Globus pallidus (tissue), 1 donor: ENCODE measurements at regions not wholly inside any gene's neighbourhood (a gene's known extent, or its start where the extent isn't known, plus 50 kb on each side); places are given as distances from the start of the nearest gene placed in this dataset.
"Not testable (repeated sequence)": the region's sequence is repeated elsewhere in the genome, so short reads cannot be mapped to it uniquely, and the experiment has no call there.

Source experiments
- DNase-seq: peaks from one replicate; pipeline ENCODE4 v3.0.0-alpha.2; 2015; ENCODE audit warnings: low spot score

DNA sequence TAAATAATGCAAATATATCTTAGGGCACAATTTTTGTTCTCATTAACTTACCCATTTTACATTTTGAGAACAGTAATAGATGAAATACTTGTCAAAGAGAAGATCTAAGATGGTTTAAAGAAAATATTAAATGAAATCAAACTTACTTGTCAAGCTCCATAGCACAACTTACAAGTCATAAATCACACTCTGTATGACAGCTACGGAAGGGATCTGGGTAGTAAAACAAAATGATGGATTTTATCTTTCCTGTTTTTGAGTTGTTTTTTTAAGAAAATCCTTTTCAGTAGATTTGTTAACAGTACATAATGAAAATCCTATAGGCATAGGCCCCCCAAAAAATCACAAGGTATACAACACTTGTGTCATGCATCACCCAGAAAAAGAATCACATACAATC is 84.4 kb upstream of the ANTXRL start:
- DNase-seq = not testable (repeated sequence)

DNA sequence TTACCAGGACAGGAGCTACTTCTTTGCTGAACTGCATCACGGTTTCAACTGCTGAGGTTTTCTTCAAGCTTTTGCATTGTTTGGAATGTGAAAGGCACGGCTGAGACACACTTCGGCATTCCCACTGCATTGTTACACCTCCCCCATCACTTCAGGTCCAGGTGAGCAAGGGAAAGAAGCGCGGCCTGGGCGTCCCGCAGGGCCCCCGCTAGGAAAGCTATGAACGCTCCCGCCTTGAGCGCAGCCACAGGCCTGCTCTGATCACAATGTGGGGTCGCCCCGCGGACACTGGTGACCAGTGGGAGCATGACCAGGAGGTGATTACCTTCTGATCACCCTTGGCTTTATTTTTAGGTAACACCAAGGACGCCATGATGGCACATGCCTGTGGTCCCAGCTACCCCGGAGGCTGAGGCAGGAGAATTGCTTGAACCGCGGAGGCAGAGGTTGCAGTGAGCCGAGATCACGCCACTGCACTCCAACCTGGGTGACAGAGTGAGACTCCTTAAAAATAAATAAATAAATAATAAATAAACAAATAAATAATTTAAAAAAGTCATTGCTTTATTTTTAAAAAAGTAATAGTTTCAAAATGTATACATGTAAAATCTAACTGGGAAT is 82.2 kb upstream of the ANTXRL start:
- DNase-seq = not testable (repeated sequence)

DNA sequence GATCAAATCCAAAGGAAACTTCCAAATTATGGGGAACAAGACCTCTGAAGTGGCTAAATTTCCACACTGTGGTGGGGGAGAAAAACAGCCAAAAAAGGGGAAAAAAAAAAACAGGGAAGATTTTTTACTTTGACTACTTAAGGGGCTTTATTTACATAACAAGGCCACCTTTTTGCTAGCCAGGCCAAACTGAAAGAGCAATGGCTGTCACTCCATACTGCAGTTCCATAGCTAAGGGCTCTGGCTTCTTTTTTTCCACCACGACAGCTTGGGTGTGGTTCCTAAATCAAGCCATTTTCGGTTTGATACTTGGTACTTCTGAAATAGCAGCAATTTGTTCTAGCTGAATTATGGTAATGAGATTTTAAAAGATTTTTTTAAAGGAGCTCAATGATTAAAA is 76.4 kb upstream of the ANTXRL start:
- DNase-seq = not testable (repeated sequence)

DNA sequence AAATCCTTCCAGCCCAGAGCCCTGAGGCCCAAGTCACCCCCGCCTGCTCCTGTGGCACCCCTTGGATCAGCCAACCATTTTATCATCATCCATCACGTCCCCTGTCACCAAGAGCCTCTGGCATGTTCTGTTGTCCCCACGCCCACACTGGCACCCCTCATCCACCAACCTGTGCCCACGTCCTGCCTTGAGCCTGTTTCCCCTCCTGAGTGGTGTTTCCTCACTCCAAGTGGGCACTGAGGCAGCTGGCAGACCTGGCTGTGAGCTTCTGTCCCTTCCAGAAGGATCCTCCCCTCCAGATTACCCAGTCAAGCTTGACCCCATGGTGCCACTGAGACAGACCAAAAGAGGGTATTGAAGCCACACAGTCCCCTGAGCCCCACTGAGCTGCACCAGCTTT is 71.4 kb upstream of the ANTXRL start:
- DNase-seq = no peak

DNA sequence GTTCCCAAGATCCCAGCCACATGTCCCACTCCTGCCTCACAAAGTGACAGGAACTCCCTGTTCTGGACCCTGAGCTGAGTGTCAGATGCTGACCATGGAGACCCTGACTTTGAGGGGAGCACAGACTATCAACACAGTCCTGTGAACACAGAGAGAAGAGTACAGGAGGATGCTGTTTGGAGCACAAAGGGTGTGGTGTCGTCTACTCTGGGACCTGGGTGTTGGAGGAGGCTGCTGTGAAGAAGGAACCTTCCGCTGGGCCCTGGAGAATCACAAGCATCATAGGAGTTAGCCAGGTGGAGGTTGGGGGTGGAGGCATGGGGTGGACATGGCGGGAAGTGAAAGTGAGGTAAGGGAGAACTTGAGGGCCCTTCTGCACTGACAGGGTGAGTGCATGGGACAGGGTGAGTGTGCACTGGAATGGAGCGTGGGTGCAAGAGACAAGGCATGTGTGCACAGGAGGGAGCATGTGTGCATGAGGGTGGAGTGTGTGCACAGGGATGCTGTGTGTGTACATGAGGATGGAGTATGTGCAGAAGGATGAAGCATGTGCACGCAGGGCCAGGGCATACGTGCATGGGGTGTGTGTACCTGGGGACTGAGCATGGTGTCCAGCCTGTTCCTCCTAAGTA is 70.7 kb upstream of the ANTXRL start:
- no peak for DNase-seq

DNA sequence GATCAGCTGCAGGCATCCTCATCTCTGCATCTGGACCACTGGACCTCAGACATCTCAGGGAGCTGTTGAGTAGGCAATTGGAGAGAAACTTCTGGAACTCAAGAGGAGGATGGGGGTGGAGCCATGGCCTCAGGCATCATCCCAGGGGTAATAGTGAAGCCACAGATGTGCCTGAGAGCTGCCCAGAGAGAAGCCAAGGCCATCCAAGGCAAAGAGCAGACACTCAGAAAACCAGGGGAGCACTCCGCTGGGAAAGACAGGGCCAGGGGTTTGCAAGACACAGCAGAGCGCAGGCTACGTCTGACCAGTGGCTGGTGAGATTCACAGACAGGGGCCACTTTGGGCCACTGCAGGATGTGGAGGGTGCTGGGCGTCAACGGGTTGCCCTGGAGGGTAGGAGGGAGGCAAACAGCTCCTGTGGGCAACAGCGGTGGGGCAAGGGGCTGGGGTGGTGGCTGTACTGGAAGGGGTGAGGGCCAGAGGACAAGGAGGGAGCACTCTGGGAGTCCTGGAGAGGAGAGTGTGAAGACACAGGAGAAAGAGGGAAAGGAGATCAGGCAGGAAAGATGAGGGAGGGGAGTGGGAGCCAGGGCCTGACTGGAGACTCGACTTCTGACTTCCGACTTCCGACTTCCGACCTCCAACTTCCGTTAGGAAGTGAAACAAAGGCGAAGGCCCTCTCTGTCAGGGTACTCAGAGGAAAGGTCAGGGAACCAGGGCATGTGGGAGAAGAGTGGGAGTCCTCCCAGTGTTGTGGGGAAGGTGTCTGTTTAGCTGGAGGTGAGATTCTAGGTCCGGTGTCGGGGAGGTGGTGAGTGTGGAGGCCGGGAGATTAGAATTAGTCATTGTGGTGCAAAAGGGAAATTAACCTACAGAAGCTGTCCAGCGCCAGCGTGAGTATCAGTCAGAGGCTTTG is 69.7 kb upstream of the ANTXRL start:
- DNase-seq = no peak

DNA sequence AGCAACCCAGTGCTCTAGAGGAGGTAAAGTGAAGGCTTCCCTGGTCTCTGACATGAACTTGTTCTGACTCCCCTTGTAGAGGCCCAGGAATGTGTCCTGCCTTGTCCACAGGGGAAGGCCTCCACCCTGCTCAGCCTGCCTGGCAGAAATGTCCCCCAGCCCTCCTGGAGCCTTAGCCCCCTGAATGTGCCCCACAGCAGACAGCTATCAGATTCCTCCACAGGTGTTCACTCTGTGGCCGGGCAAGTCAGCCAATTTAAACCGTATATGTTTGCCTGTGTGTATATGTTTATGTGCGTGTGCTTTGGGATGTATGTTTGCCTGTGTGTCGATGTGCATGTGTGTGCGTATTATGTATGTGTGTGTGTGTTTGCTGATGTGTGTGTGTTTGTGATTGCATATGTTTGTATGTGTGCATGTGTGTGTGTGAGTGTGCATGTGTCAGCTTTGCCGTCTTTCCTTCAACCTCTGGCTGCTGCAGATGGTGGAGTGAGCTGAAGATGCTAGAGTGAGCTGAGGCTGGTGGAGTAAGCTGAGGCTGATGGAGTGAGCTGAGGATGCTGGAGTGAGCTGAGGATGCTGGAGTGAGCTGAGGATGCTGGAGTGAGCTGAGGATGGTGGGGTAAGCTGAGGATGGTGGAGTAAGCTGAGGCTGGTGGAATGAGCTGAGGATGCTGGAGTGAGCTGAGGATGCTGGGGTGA is 68.9 kb upstream of the ANTXRL start:
- DNase-seq = no peak

DNA sequence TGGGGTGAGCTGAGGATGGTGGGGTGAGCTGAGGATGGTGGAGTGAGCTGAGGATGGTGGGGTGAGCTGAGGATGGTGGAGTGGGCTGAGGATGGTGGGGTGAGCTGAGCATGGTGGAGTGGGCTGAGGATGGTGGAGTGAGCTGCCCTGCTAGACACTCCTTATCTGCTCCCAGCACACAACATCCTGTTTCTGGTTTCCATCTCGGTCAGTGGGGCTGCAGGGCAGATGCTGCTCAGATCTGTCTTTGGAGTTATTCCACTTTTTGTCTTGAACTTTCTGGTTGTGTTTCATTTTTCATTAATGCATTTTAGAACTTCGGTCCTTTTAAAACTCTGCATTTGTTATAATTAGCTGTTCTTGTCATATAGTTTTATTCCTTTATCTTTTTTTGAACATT is 67.9 kb upstream of the ANTXRL start:
- DNase-seq = no peak

DNA sequence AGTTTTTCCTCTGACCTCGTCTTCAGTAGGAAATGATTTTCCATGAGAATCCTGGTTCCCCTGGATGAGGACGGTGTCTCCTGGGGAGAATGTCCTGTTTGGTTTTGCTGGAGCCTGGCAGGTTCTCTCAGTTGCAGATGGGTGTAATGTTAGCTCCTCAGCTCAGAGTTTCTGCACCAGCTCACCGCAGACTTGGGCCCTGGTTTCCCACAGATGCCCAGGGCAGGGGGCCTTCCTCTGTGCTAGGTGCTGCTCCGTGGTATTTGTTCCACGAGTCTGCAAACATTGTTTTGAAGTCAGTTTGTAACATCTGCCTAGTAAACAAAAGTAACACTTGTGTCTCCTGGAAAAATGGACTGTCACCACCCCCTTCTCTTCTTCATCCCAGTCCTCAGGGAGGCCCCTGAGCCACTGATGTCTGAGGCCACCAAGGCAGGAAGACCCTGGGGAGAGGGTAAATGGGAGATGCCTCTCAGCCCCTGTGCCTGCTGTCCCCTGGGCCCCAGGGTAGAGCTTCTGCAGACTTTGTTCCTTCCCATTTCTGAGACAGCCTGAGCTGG is 67.3 kb upstream of the ANTXRL start:
- DNase-seq = not testable (repeated sequence)

DNA sequence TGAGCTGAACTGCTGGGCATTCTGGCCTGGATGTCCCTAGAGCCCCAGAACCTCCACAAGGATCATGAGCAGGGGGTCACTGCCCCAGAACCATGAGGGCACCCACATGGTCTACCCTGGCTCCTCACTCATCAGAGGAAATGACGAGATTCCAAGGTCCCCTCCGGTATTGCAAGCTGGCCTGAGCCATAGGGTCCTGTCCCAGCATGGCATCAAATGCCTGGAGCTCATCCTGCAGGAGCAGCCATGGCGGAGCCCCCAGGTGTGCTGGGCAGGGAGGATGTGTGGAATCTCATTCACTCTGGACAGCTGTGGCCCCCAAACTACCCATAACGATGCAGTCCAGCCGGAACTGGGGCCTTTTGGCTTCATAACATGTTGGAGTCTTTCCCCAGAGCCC is 66.6 kb upstream of the ANTXRL start:
- DNase-seq = no peak

DNA sequence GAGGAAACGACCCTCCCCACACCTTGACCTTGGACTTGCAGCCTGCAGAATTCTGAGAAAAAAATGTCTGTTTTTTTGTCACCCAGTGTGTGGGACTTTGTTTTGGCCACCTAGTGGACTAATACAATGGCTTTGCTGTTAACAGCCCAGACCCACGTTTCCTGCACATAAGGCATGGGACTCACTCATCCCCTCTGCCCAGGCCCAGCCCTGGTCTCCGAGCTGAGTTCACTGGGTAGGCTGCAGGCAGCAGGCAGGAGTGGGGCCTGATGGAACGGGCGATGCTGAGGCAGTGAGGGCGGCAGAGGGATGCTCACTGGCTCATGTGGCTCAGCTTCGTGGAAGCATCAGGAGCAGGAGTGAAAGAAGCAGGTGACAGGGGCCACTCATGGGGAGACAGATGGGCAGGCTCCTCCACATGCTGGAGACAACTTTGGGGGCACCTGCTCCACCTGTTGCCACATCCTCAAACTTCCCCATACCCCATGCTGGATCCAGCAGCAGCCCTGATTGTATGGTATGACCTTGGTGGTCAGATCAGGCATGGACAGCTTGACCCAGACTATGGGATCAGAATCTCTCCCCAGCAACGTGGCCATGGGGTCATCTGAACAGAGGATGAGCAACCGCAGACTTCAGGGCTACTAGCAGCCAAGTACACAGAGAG is 65.8 kb upstream of the ANTXRL start:
- DNase-seq = no peak

DNA sequence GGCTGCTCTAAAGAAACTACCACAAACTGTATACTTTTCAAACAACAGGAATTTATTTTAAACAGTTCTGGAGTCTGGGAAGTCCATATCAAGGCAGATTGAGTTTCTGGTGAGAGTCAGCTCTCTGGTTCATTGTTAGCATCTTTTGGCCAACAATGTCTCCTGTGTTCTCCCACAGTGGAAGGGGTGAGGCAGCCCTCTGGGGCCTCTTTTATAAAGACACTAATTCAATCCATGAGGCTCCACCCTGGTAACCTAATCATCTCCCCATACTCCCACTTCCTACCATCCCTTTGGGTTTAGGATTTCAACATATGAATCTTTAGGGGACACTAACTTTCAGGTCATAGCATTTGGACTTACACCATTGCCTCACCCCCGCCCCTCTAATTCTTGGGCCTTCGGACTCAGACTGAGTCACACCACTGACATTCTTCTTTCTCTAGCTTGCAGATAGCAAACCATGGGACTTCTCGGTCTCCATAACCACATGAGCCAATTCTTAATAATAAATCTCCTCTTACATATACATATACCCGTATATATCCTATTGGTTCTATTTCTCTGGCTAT is 64.3 kb upstream of the ANTXRL start:
- DNase-seq = no peak

DNA sequence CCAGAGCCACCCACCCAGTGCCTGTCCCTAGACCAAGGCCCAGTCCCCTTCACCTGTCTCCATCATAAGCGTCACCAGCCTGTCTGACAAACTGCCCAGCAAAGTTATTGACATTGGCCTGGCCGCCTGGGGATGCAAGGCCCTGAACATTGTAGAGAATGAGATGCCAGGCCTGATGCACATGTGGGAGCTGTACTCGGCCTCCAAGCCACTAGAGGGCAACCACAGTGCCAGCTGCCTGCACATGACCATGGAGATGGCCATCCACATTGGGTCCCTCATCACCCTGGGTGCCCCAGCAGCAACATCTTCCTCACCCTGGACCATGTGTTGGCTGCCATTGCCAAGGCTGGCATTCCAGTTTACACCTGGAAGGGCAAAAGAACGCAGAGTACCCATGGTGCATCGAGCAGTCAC is 63.7 kb upstream of the ANTXRL start:
- DNase-seq = no peak

DNA sequence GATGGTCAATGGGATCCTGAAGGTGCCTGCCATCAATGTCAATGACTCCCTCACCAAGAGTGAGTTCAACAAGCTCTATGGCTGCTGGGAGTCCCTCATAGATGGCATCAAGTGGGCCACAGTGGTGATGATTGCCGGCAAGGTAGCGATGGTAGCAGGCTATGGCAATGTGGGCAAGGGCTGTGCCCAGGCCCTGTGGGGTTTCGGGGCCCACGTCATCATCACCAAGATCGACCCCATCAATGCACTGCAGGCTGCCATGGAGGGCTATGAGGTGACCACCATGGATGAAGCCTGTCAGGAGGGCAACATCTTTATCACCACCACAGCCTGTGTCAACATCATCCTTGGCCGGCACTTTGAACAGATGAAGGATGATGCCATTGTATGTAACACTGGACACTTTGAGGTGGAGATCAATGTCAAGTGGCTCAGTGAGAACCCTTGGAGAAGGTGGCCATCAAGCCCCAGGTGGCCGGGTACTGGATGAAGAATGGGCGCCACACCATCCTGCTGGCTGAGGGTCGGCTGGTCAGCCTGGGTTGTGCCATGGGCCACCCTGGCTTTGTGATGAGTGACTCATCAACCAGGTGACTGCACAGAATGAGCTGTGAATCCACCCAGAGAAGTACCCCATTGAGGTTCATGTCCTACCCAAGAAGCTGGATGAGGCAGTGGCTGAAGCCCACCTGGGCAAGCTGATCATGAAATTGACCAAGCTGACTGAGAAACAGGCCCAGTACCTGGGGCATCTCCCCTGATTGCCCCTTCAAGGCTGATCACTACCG is 63.0 kb upstream of the ANTXRL start:
- no peak for DNase-seq

DNA sequence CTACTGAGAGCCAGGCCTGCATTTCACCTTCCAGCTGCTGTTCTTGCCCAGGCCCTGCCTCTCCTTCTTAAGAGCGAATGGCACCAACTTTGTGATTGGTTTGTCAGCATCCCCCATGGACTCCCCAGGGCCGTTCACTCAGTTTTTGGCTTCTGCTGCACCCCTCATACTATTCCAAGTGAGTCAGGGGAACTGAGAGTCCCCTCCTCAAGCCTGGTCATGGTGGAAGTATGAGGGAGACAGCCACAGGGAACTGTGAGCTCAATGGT is 62.4 kb upstream of the ANTXRL start:
- DNase-seq = no peak

DNA sequence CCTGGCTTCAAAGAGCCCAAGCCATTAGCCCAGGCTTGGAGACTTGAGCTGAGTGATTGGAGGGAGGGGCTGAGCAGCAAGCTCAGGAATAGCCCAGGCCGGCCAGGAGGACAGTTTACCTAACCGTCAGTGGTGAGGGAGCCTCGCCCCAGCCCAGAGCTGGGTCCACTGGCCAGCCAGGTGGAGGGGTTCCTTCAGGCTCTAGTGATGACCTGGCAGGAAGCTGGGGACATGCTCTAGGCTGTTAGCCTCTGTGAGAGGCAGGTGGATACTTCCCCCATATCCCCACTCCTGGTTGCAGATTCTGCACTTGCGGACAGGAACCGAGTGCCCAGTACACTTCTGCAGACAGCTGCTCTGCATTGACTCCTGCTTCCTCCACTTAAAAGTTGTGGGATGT is 61.2 kb upstream of the ANTXRL start:
- DNase-seq = no peak

DNA sequence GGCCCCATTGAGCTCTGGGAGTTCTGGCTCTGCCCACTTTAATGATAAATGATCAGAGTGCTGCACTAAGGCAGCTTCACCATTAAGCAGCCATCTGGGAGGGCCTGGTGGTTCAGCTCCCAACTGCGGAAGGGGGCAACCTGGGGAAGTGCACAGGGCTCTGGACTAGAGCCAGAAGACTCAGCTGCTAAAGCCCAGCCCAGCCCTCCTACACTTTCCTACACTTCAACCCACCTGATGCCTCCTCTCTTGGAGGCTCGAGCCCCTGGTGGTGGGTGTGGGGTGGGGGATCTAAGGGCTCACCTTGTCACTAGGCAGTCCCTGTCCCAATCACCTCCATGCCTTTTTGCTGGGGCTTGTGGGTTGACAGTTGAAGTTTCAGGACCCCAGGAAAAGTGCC is 60.6 kb upstream of the ANTXRL start:
- DNase-seq = no peak

DNA sequence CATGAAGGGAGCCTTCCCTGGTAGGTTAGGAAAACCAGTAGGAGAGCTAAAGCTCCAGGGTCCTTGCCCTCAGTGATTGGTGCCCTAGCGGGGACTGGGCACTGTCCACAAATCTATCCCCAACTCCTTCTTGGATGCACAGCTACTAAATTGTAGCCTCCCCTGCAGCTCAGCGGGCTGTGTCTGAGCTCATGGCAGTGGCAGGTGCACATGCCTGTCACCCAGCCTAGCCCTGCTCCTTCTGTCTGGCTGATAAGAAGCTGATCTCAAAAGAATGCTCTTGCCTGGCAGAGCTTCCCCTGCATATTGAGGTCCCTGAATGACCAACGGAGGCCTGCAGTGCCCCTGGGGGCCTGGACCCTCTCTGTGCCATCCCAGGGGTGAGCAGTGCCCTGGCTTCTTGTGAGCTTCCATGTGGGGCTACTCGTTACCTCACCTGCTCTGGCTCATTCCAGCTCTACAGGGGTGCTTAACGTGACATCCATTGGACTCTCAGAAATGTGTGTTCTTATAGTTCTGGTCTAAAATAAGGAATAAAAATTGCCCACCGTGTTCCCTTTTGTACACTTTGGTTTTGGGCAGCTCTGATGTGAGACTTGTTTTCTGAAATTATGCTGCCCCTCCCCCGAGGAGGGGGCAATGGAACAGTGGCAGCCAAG is 59.8 kb upstream of the ANTXRL start:
- no peak for DNase-seq

DNA sequence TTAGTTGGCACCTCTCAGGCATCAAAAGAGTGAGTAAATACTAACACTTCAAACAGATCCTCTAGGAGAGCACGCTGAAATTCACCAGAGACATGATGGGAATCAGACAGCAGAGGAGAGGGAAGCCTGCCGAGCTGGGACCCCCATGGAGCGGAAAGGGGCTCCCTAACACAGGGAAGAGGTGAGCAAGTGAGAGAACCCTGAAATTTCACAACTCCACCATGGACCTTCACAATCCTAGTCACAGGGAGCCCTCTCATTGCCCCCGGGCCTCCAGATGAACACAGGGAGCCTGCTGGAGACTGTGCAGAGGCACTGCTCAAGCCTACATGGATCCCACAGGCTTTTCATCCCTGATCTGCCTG is 59.2 kb upstream of the ANTXRL start:
- DNase-seq = no peak

DNA sequence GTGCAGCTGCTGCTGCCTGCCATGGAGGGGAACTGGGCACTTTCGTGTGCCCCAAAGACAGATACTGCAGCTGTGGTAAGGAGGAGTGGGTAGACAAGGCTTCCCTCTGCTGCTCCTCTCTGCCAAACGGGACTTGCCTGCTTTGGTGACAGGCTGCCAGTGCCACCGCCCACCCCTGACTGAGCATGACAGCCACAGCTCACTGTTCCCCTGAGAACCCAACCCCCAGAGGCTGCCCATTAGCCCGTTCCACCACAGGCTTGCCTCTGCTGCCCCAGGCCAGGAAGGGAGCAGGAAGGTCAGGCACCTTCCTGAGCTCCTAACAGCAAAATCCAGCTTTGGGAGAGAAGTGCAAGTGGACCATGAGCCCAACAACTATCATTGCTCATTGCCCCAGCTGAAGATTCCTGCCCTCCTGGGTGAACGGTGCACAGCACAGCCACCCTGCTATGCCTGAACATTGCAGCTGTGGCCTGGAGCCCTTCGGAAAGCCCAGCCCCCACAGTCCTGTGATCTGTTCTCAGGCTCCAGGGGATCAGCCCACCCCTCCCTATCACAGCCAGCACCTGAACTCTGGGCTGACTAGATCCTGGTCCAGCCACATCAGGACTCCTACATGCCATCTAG is 58.7 kb upstream of the ANTXRL start:
- no peak for DNase-seq
